Prostate gland (tissue), 2 donors: ENCODE measurements at regions not wholly inside any gene's neighbourhood (a gene's known extent, or its start where the extent isn't known, plus 50 kb on each side); places are given as distances from the start of the nearest gene placed in this dataset.

Source experiments
- CTCF ChIP-seq, 4 experiments: fragments of 200-600 bp in 2 of 4; fragments of 450-650 bp in 2 of 4; sonication (generic) in 2 of 4; IDR thresholded peaks; 1 replicate in 3 of 4; 2 replicates in 1 of 4; pipeline ENCODE4 v1.5.1; 2016 to 2019; ENCODE audit warnings: antibody characterized with exemption in 4 of 4, mild to moderate bottlenecking in 2 of 4, moderate library complexity in 2 of 4
- POLR2A ChIP-seq: fragments of 450-650 bp; IDR thresholded peaks from one replicate; pipeline ENCODE4 v1.6.1; 2016; ENCODE audit warnings: antibody characterized with exemption, mild to moderate bottlenecking

GRCh38 chr5:91269198-91269597 lies 113.9 kb downstream of the ARRDC3 start:
- TF ChIP-seq POLR2A (no peak), CTCF (IDR thresholded peaks at IDR 0.05) (no peak)
